Thymus (tissue), 11 donors: ENCODE measurements at regions not wholly inside any gene's neighbourhood (a gene's known extent, or its start where the extent isn't known, plus 50 kb on each side); places are given as distances from the start of the nearest gene placed in this dataset.

ENCODE experiments used
- DNase-seq, 9 donors: peaks; one replicate each; pipeline ENCODE4 v3.0.0-alpha.2; 2013; ENCODE audit warnings: low spot score in 9 of 9, low read depth in 6 of 9, missing footprints in 1 of 9
- H3K27ac ChIP-seq, 2 donors: one replicate each; pipeline ENCODE4 v1.5.1; 2013; ENCODE audit warnings: control low read depth in 1 of 2, low read depth in 1 of 2, low read length in 1 of 2, mild to moderate bottlenecking in 1 of 2, moderate library complexity in 1 of 2
- H3K27me3 ChIP-seq, 2 donors: one replicate each; pipeline ENCODE4 v1.5.1; 2013; ENCODE audit warnings: low read length in 1 of 2; ENCODE audit not compliant: control insufficient read depth in 2 of 2, insufficient read depth in 1 of 2
- H3K36me3 ChIP-seq, 2 donors: one replicate each; pipeline ENCODE4 v1.5.1; 2013; ENCODE audit warnings: low read length in 1 of 2, mild to moderate bottlenecking in 1 of 2, moderate library complexity in 1 of 2; ENCODE audit not compliant: control insufficient read depth in 2 of 2, insufficient read depth in 2 of 2
- H3K4me1 ChIP-seq, 2 donors: one replicate each; pipeline ENCODE4 v1.5.1; 2013; ENCODE audit warnings: low read length in 2 of 2; ENCODE audit not compliant: control insufficient read depth in 2 of 2, insufficient read depth in 2 of 2
- H3K4me3 ChIP-seq, 2 donors: one replicate each; pipeline ENCODE4 v1.5.1; 2013; ENCODE audit warnings: low read length in 2 of 2, control low read depth in 1 of 2, mild to moderate bottlenecking in 1 of 2
- H3K9me3 ChIP-seq, 2 donors: one replicate each; pipeline ENCODE4 v1.5.1; 2013; ENCODE audit warnings: low read length in 1 of 2, mild to moderate bottlenecking in 1 of 2; ENCODE audit not compliant: control insufficient read depth in 2 of 2, insufficient read depth in 1 of 2
- WGBS: extraction: QIAGEN DNeasy Blood & Tissue Kit; methylation state at CpG from one replicate; pipeline ENCODE4 v1.1.7; 2013; 5-methylcytosine and 5-hydroxymethylcytosine counted together
- donor health status: healthy.

DNA sequence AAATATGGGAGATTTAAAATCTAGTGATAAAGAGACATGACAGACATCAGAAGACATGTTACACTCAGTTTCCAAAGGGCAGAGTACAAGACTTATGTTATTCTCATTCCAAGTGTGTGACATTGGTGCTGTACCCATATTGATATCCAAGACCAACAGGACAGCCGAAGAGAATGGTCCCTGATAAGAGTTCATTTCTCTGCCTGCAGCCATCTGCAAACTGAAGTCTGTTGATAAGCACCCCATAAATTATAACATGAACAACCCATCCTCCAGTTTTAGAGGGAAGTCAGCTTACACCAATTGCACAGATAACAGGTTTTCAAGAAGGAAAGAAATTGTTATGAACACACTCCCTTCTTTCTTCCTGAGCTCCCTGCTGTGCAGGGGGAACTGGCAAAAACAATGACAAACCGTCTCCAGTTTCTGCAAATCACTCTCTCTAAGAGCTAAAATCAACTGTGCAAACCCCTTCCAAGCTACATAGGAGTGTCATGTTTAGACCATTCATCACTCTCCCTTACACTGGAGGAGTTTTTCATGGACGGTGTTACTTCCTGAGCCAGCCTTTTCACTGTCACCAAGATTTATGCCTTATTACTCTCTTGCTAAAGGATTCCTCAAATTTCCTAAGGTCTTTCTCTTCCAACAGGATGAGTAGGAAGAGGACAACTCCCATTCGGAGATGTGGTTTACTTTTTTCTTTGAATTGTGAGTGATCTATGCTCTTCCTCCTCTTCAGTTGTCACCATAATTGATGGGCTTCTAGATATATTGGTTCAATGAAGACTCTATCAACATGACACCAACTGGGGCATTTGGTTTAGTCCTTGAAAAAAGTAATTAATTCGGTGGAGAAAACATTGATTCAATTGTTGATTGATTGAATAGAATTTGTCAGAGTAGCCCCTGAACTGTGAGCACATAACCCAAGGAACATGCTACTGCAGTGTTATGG is 80.3 kb upstream of the FAM171A1 start:
- Histone ChIP-seq H3K9me3 (no peaks in the 10 kb centered on the region), H3K36me3 (no peaks in the 10 kb centered on the region), H3K4me3 (no peak overlapping the region), H3K27me3 (no peaks in the 10 kb centered on the region), H3K4me1 (no peaks in the 10 kb centered on the region), H3K27ac (no peak overlapping the region)
- 31% methylated on average over 5 of the region's 5 CpGs for WGBS
- no peak for DNase-seq

GRCh38 chr10:15448598-15448997 is 77.5 kb upstream of the FAM171A1 start:
- Histone ChIP-seq H3K9me3 (no peaks in the 10 kb centered on the region), H3K36me3 (no peaks in the 10 kb centered on the region), H3K27ac (no peak overlapping the region), H3K4me3 (no peak overlapping the region), H3K27me3 (no peaks in the 10 kb centered on the region), H3K4me1 (peaks cover 0 to 3% of the 10 kb centered on the region in 2 donors)
- 96% methylated on average over 9 of the region's 9 CpGs for WGBS
- DNase-seq: no peak

- Histone ChIP-seq H3K4me3 (no peak overlapping the region), H3K9me3 (no peaks in the 10 kb centered on the region), H3K4me1 (peaks cover 0 to 3% of the 10 kb centered on the region in 2 donors), H3K27ac (no peak overlapping the region), H3K27me3 (peaks cover 0 to under 1% of the 10 kb centered on the region in 2 donors), H3K36me3 (no peaks in the 10 kb centered on the region)
- no peak for DNase-seq
- 93% methylated on average over 1 of the region's 1 CpG for WGBS
Observed at GRCh38 chr10:15445006-15445390, 73.9 kb upstream of the FAM171A1 start.

DNA sequence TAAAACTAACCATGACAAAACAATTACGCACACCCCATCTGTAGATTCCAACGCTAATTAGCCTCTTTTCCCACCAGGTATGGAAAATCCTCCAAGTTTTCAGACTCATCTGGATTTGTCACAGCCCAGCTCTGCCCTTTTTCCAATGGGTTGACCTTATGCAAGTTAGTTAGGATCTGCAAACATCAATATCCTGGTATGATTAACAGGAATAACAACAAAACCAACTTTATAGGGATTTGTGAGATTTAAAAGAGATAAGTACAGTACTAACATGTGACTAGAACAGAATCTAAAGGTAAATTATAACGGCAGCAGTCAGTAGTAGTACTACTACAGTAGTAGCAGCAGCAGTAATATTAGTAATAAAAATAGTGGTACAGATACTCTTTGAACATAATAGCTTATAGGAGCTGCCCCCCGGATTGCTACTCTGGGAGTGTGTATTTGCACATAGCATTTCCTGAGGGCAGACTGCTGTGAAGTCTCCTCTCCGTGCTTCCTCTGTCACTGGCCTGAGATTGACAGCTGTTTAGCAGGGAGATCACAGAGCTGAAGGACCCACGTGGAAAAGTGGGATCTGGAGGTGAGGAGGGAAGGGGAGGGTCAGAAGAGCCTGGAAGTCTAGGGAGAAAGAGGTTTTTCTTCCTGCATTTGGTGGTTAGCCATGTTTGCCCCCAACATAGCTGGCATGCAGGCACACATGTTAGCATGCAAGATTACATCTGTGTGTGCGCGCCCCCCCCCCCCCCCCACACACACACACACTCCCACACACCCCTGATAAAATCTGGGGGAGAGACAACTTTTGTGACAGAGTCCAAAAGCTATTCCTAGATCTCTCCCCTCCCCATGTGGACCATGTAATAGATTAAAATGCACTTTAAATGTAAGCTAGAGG is 73.3 kb upstream of the FAM171A1 start:
- Histone ChIP-seq H3K4me1 (peaks cover 0 to 7% of the 10 kb centered on the region in 2 donors), H3K9me3 (no peaks in the 10 kb centered on the region), H3K36me3 (no peaks in the 10 kb centered on the region), H3K4me3 (no peak overlapping the region), H3K27me3 (peaks cover 0 to 2% of the 10 kb centered on the region in 2 donors), H3K27ac (no peak overlapping the region)
- no peak for DNase-seq
- WGBS: 76% methylated on average over 8 of the region's 8 CpGs

GRCh38 chr10:15442056-15442455 is 71.0 kb upstream of the FAM171A1 start:
- peaks cover 0 to 7% of the 10 kb centered on the region in 2 donors for H3K4me1 ChIP-seq
- peaks cover 0 to 2% of the 10 kb centered on the region in 2 donors for H3K27me3 ChIP-seq
- H3K9me3 ChIP-seq: no peaks in the 10 kb centered on the region
- WGBS: 93% methylated on average over 14 of the region's 14 CpGs
- H3K4me3 ChIP-seq: no peak overlapping the region
- H3K27ac ChIP-seq: no peak overlapping the region
- H3K36me3 ChIP-seq: no peaks in the 10 kb centered on the region
- no peak for DNase-seq

DNA sequence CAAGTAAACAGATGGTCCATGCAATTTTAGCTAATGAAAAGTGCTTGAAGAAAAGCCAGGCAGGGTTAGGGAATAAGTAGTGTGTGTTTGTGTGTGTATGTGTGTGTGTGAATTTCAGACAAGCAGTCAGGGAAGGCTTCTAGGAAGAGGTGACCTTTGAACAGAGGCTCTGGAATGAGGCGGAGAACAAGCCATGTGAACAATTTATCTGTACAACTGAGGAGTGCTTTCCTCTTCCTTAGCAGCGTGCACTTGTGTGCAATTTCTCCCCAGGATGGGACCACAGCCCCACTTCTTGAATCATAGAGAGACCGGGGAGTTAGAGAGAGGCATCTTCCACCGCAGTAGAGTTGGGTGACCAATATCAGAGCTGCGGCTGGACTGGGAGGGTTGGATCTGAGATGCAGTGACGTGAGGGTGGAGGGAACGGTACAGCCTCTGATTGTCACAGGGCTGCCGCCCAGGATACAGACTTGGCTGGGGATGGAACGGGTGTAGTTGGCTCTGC is 69.2 kb upstream of the FAM171A1 start:
- 94% methylated on average over 9 of the region's 9 CpGs for WGBS
- no peaks in the 10 kb centered on the region for H3K9me3 ChIP-seq
- H3K27me3 ChIP-seq: peaks cover 0 to 2% of the 10 kb centered on the region in 2 donors
- DNase-seq: no peak
- peaks cover 0 to 7% of the 10 kb centered on the region in 2 donors for H3K4me1 ChIP-seq
- no peak overlapping the region for H3K4me3 ChIP-seq
- no peaks in the 10 kb centered on the region for H3K36me3 ChIP-seq
- H3K27ac ChIP-seq: no peak overlapping the region

DNA sequence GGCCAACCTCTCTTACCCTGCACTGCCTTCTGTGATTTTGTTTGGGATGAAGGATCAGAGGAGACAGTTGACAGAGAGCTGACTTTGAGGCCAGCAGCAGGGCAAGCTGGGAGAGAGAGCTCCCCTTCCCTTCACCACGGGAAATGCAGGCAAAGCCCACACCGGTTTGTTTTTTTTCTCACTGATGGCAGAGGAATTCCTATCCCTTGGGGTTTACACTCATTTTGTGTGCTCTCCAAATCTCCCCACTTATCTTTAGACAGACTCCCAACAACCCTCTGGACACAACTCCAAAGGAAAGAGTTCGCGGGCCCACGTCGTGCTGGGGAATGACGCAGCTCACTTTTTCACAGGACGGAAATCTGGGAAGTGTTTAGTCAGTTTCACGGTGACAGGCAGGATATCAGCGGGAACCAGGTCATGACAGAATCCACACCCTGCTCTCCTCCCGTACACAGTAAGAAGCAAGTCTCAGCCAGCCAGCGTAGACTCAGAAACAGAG is 68.3 kb upstream of the FAM171A1 start:
- Histone ChIP-seq H3K9me3 (no peaks in the 10 kb centered on the region), H3K4me1 (peaks cover 0 to 5% of the 10 kb centered on the region in 2 donors), H3K36me3 (no peaks in the 10 kb centered on the region), H3K4me3 (no peak overlapping the region), H3K27me3 (peaks cover 0 to 2% of the 10 kb centered on the region in 2 donors), H3K27ac (no peak overlapping the region)
- DNase-seq: no peak
- WGBS: 4% methylated on average over 12 of the region's 12 CpGs

GRCh38 chr10:15436696-15437095 is 65.6 kb upstream of the FAM171A1 start:
- WGBS: 92% methylated on average over 5 of the region's 5 CpGs
- H3K4me1 ChIP-seq: peaks cover 0 to 3% of the 10 kb centered on the region in 2 donors
- no peaks in the 10 kb centered on the region for H3K36me3 ChIP-seq
- H3K27ac ChIP-seq: no peak overlapping the region
- no peak overlapping the region for H3K4me3 ChIP-seq
- H3K27me3 ChIP-seq: peaks cover 0 to 2% of the 10 kb centered on the region in 2 donors
- H3K9me3 ChIP-seq: no peaks in the 10 kb centered on the region
- DNase-seq: no peak
